IMR-90 (cell line): ENCODE measurements at regions not wholly inside any gene's neighbourhood (a gene's known extent, or its start where the extent isn't known, plus 50 kb on each side); places are given as distances from the start of the nearest gene placed in this dataset.

Source experiments
- ATAC-seq: fragments of 200-7000 bp; cut with Tn5 transposase; 2 replicates; pipeline ENCODE4 v1.9.1; 2020; ENCODE audit warnings: low read depth, mild to moderate bottlenecking, moderate library complexity
- BruUV-seq: library from RNA; stranded (reverse); fragments of 400-500 nt; replicated peaks from 2 replicates; lab custom pipeline; 2021; lab: Mats Ljungman, UMichigan
- CTCF ChIA-PET: fragments of 300-600 bp; formaldehyde crosslinking; extraction: SDS; loops from one replicate; lab custom pipeline; 2021; ENCODE audit warnings: antibody characterized with exemption; lab: Yijun Ruan, JAX
- POLR2A ChIA-PET: fragments of 300-600 bp; sonication (Branson Sonifier 250); formaldehyde crosslinking; loops from one replicate; lab custom pipeline; 2022; ENCODE audit warnings: antibody characterized with exemption; ENCODE audit not compliant: unreplicated experiment; lab: Charles Lee
- DNase-seq: peaks from one replicate; pipeline ENCODE4 v3.0.0; 2013
- H2AFZ ChIP-seq: replicated peaks from 2 replicates; pipeline ENCODE3; 2013; ENCODE audit warnings: low read length, mild to moderate bottlenecking; ENCODE audit not compliant: poor library complexity
- H2AK5ac ChIP-seq: 2 replicates; pipeline ENCODE4 v1.6.1; 2013; ENCODE audit warnings: low read depth, low read length, inconsistent platforms
- H2AK9ac ChIP-seq: replicated peaks from 2 replicates; pipeline ENCODE3; 2013; ENCODE audit warnings: mild to moderate bottlenecking, low read depth, low read length, moderate library complexity; ENCODE audit not compliant: poor library complexity
- H2BK120ac ChIP-seq: 2 replicates; pipeline ENCODE4 v1.6.1; 2013; ENCODE audit warnings: low read depth, low read length, inconsistent platforms
- H2BK15ac ChIP-seq: 3 replicates; pipeline ENCODE4 v1.6.1; 2013; ENCODE audit warnings: low read depth, low read length, inconsistent platforms
- H2BK20ac ChIP-seq: 2 replicates; pipeline ENCODE4 v1.6.1; 2013; ENCODE audit warnings: low read depth, mild to moderate bottlenecking, inconsistent platforms, low read length, moderate library complexity
- H2BK5ac ChIP-seq: 2 replicates; pipeline ENCODE4 v1.6.1; 2013; ENCODE audit warnings: mild to moderate bottlenecking, low read depth, low read length, inconsistent platforms; ENCODE audit not compliant: poor library complexity, severe bottlenecking
- H3K14ac ChIP-seq: replicated peaks from 2 replicates; pipeline ENCODE4 v1.6.1; 2013; ENCODE audit warnings: low read depth, low read length, inconsistent platforms
- H3K18ac ChIP-seq: 2 replicates; pipeline ENCODE4 v1.6.1; 2013; ENCODE audit warnings: low read depth, low read length, control low read depth
- H3K23ac ChIP-seq: 2 replicates; pipeline ENCODE4 v1.6.1; 2013; ENCODE audit warnings: low read depth, low read length, inconsistent platforms
- H3K27ac ChIP-seq: 2 replicates; pipeline ENCODE4 v1.5.1; 2013; ENCODE audit warnings: mild to moderate bottlenecking, control low read depth, low read length; ENCODE audit not compliant: insufficient read depth
- H3K27me3 ChIP-seq: 2 replicates; pipeline ENCODE4 v1.6.1; 2013; ENCODE audit warnings: low read length; ENCODE audit not compliant: control insufficient read depth, insufficient read depth
- H3K36me3 ChIP-seq: 2 replicates; pipeline ENCODE4 v1.6.1; 2013; ENCODE audit warnings: low read length, mixed read lengths; ENCODE audit not compliant: control insufficient read depth, insufficient read depth
- H3K4ac ChIP-seq: 2 replicates; pipeline ENCODE4 v1.6.1; 2013; ENCODE audit warnings: low read depth, low read length, inconsistent platforms
- H3K4me1 ChIP-seq: 2 replicates; pipeline ENCODE4 v1.6.1; 2013; ENCODE audit warnings: low read length, mixed read lengths; ENCODE audit not compliant: control insufficient read depth, insufficient read depth
- H3K4me2 ChIP-seq: 2 replicates; pipeline ENCODE4 v1.6.1; 2013; ENCODE audit warnings: low read depth, mild to moderate bottlenecking, control low read depth, low read length, moderate library complexity
- H3K4me3 ChIP-seq: 2 replicates; pipeline ENCODE4 v1.5.1; 2013; ENCODE audit warnings: low read depth, mild to moderate bottlenecking, control low read depth, low read length, moderate library complexity; ENCODE audit not compliant: insufficient read depth
- H3K56ac ChIP-seq: 2 replicates; pipeline ENCODE4 v1.6.1; 2013; ENCODE audit warnings: low read length, inconsistent platforms; ENCODE audit not compliant: insufficient read depth; ENCODE audit errors: extremely low read depth
- H3K79me1 ChIP-seq, 2 experiments: 2 replicates each; pipeline ENCODE4 v1.6.1; 2013; ENCODE audit warnings: low read length in 2 of 2, inconsistent platforms in 1 of 2, low read depth in 1 of 2
- H3K9ac ChIP-seq: 2 replicates; pipeline ENCODE4 v1.6.1; 2013; ENCODE audit warnings: low read depth, low read length, control low read depth
- H3K9me1 ChIP-seq: 2 replicates; pipeline ENCODE4 v1.6.1; 2013; ENCODE audit warnings: low read length, inconsistent platforms; ENCODE audit not compliant: insufficient read depth
- H3K9me3 ChIP-seq: 2 replicates; pipeline ENCODE4 v1.6.1; 2013; ENCODE audit warnings: low read length; ENCODE audit not compliant: control insufficient read depth, insufficient read depth
- H4K20me1 ChIP-seq: 2 replicates; pipeline ENCODE4 v1.6.1; 2013; ENCODE audit warnings: low read length, inconsistent platforms; ENCODE audit not compliant: insufficient read depth
- H4K5ac ChIP-seq: 2 replicates; pipeline ENCODE4 v1.6.1; 2013; ENCODE audit warnings: mild to moderate bottlenecking, low read depth, low read length, control low read depth
- H4K8ac ChIP-seq, 2 experiments: 2 replicates each; pipeline ENCODE4 v1.6.1; 2013; ENCODE audit warnings: low read depth in 2 of 2, low read length in 2 of 2, control low read depth in 1 of 2, inconsistent platforms in 1 of 2
- H4K91ac ChIP-seq: 2 replicates; pipeline ENCODE4 v1.6.1; 2013; ENCODE audit warnings: low read depth, low read length, inconsistent platforms; ENCODE audit not compliant: insufficient read depth
- BHLHE40 ChIP-seq: fragments of 150-350 bp; IDR thresholded peaks from 2 replicates; pipeline ENCODE4 v1.6.1; 2016; ENCODE audit warnings: mild to moderate bottlenecking, low read depth, low read length
- CEBPB ChIP-seq: IDR thresholded peaks from 2 replicates; pipeline ENCODE4 v1.6.1; 2012; ENCODE audit warnings: low read depth, low read length, improper control_type of control experiment
- RAD21 ChIP-seq: IDR thresholded peaks from 2 replicates; pipeline ENCODE4 v1.6.1; 2012; ENCODE audit warnings: low read length, improper control_type of control experiment
- RFX5 ChIP-seq: IDR thresholded peaks from 2 replicates; pipeline ENCODE4 v1.8.0; 2012; ENCODE audit warnings: low read depth, mild to moderate bottlenecking, low read length, moderate library complexity
- SMC3 ChIP-seq: fragments of 150-350 bp; IDR thresholded peaks from 2 replicates; pipeline ENCODE4 v1.6.1; 2016; ENCODE audit warnings: low read depth, mild to moderate bottlenecking, antibody characterized with exemption, low read length, moderate library complexity
- WGBS, 2 experiments: methylation state at CpG; one replicate each; pipeline versions ENCODE4 v1.1.5 to v1.1.7; 2013; ENCODE audit warnings: missing lambda C conversion rate in 2 of 2; ENCODE audit not compliant: insufficient read length in 1 of 2; ENCODE audit errors: extremely low coverage in 2 of 2; 5-methylcytosine and 5-hydroxymethylcytosine counted together
- dilution Hi-C: fragments of 300-500 bp; cut with HindIII; formaldehyde crosslinking; loops from one replicate; pipeline ENCODE4 v1.14.3; 2018; ENCODE audit warnings: low sequenced_read_pairs; ENCODE audit not compliant: unreplicated experiment
- in situ Hi-C: fragments of 300-500 bp; cut with MboI; formaldehyde crosslinking; loops from 3 replicates; pipeline ENCODE4 v1.14.3; 2019; ENCODE audit warnings: low sequenced_read_pairs, inconsistent platforms, mixed read lengths
- intact Hi-C: fragments of 100-400 bp; cut with micrococcal nuclease; formaldehyde crosslinking; loops from 2 replicates; pipeline ENCODE4 v1.10.0; 2022
- TF ChIP-seq, protein P1 (sequence below): conservative IDR thresholded peaks from 2 replicates; pipeline ENCODE4 v1.5.1; 2012; ENCODE audit warnings: mild to moderate bottlenecking, low read depth, low read length, improper control_type of control experiment

DNA sequence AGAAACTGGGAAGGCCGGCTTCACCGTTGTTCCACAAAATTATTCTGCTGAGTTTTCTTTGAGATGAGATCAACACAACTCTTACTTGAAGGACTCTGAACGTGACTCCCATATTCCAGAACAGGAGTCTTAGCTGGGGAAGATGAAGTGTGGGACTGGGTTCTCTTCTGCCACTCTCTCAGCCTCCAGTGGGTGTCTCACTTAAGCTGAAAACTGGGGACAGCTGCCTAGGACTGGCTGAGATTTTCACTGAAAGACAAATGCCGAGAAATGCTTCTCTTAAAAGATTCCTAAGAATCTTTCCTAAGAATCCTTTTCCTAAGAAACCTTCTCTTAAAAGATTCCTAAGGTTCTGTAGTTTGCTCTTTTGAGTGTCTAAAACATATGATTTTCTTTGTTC is 156.6 kb upstream of the LHCGR start:
- Histone ChIP-seq H3K27me3 (peaks cover 2% of the 10 kb centered on the region; the same call in 1 of the 2 replicates), H2BK20ac (no peak overlapping the region), H4K20me1 (no peaks in the 10 kb centered on the region), H2AK9ac (no peak overlapping the region), H2AK5ac (no peak overlapping the region), H3K9me3 (no peaks in the 10 kb centered on the region), H2AFZ (no peak overlapping the region), H3K23ac (no peak overlapping the region), H3K9me1 (no peaks in the 10 kb centered on the region), H3K4me2 (no peak overlapping the region), H3K36me3 (no peaks in the 10 kb centered on the region), H2BK15ac (no peak overlapping the region), H2BK5ac (no peak overlapping the region), H3K27ac (no peak overlapping the region), H3K4me1 (no peaks in the 10 kb centered on the region), H4K5ac (no peak overlapping the region), H3K4me3 (no peak overlapping the region), H4K91ac (no peak overlapping the region), H3K14ac (no peak overlapping the region), H3K9ac (no peak overlapping the region), H2BK120ac (no peak overlapping the region), H3K56ac (no peak overlapping the region), H4K8ac (no peak overlapping the region), H3K18ac (no peak overlapping the region), H3K4ac (no peak overlapping the region), H3K79me1 (no peaks in the 10 kb centered on the region)
- intact Hi-C loops: no loop called here
- in situ Hi-C loops: no loop called here
- TF ChIP-seq SMC3 (no peak), CEBPB (no peak), BHLHE40 (no peak), RAD21 (no peak), RFX5 (no peak)
- TF ChIP-seq, protein P1, sequence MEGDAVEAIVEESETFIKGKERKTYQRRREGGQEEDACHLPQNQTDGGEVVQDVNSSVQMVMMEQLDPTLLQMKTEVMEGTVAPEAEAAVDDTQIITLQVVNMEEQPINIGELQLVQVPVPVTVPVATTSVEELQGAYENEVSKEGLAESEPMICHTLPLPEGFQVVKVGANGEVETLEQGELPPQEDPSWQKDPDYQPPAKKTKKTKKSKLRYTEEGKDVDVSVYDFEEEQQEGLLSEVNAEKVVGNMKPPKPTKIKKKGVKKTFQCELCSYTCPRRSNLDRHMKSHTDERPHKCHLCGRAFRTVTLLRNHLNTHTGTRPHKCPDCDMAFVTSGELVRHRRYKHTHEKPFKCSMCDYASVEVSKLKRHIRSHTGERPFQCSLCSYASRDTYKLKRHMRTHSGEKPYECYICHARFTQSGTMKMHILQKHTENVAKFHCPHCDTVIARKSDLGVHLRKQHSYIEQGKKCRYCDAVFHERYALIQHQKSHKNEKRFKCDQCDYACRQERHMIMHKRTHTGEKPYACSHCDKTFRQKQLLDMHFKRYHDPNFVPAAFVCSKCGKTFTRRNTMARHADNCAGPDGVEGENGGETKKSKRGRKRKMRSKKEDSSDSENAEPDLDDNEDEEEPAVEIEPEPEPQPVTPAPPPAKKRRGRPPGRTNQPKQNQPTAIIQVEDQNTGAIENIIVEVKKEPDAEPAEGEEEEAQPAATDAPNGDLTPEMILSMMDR: 0 out of 2 replicates have a peak, but pooled peaks have one; percentile 13
- no TSS peak for BruUV-seq
- ATAC-seq (peak; percentile 60; the same call in 1 of the 2 replicates), DNase-seq (no peak)
- ChIA-PET POLR2A (no interaction called here), CTCF (interaction anchor here (0.6 to 0.9 kb wide), 2 partner anchors 28 to 329 kb away, joined by 3 to 4 read pairs; no protein-coding TSS in a partner anchor)
- dilution Hi-C loops: no loop called here
- no CpG with 5 or more reads among the region's 4 CpGs for WGBS, 2 experiments
